Lower leg skin (tissue), 3 donors: ENCODE measurements at regions not wholly inside any gene's neighbourhood (a gene's known extent, or its start where the extent isn't known, plus 50 kb on each side); places are given as distances from the start of the nearest gene placed in this dataset.

Experiments used
- POLR2A ChIP-seq, 2 donors: fragments of 450-650 bp; IDR thresholded peaks; one replicate each; pipeline ENCODE4 v1.6.1; 2016 to 2017; ENCODE audit warnings: antibody characterized with exemption in 2 of 2, mild to moderate bottlenecking in 1 of 2, moderate library complexity in 1 of 2
- TF ChIP-seq, protein P1 (sequence below), 3 donors: fragments of 450-650 bp; IDR thresholded peaks; one replicate each; pipeline ENCODE4 v1.5.1; 2016; ENCODE audit warnings: antibody characterized with exemption in 3 of 3, mild to moderate bottlenecking in 3 of 3, moderate library complexity in 2 of 3

DNA sequence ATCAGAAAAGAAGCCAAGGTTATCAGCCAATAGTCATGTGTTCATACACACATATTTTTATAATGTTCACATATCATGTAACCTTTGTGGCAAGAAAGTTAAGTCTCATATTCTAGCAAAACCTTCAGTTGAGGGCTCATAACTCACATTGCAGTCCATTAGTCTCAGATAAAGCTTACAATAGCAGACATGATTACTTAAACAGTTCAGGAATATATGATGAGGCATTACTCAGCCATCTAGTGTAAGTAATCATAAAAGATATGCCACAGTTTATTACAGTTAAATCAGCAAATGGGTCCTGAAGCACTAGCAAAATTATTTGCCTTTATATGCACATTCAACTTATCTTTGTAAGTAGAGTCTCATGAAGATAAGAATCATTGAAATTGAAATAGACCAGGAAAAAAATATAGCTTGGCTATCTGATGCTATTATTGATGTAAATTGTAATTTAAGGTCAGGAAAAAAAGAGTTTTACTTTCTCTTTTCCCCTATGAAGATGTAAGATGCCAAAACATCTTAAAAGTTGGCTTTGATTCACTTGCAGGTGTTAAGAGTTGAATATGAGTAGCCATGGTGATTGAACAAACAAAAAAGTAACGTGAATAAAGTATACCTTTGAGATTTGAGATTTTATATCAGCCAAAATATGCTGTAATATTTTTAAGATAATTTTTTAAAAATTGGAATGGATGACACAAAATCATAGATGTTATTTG, 537.0 kb downstream of the SLC6A15 start:
- TF ChIP-seq, protein P1, sequence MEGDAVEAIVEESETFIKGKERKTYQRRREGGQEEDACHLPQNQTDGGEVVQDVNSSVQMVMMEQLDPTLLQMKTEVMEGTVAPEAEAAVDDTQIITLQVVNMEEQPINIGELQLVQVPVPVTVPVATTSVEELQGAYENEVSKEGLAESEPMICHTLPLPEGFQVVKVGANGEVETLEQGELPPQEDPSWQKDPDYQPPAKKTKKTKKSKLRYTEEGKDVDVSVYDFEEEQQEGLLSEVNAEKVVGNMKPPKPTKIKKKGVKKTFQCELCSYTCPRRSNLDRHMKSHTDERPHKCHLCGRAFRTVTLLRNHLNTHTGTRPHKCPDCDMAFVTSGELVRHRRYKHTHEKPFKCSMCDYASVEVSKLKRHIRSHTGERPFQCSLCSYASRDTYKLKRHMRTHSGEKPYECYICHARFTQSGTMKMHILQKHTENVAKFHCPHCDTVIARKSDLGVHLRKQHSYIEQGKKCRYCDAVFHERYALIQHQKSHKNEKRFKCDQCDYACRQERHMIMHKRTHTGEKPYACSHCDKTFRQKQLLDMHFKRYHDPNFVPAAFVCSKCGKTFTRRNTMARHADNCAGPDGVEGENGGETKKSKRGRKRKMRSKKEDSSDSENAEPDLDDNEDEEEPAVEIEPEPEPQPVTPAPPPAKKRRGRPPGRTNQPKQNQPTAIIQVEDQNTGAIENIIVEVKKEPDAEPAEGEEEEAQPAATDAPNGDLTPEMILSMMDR (IDR thresholded peaks at IDR 0.05): no peak
- no peak for TF ChIP-seq POLR2A (IDR thresholded peaks at IDR 0.05)
